ENCODE measurements at regions not wholly inside any gene's neighbourhood (a gene's known extent, or its start where the extent isn't known, plus 50 kb on each side); places are given as distances from the start of the nearest gene placed in this dataset.

- TF ChIP-seq POLR2A (IDR thresholded peaks at IDR 0.05; ENCODE audit: low read depth, low read length) (no peak), POLR2AphosphoS5 (IDR thresholded peaks at IDR 0.05; ENCODE audit: low read depth, low read length) (no peak), TAF1 (IDR thresholded peaks at IDR 0.05; ENCODE audit: borderline replicate concordance, low read depth, low read length) (no peak)
Measured at GRCh38 chrX:39203427-39203826, 402.2 kb downstream of the MID1IP1 start.

Data from GM12892 (cell line).